ENCODE measurements at regions not wholly inside any gene's neighbourhood (a gene's known extent, or its start where the extent isn't known, plus 50 kb on each side); places are given as distances from the start of the nearest gene placed in this dataset.
"Not testable (repeated sequence)": the region's sequence is repeated elsewhere in the genome, so short reads cannot be mapped to it uniquely, and the experiment has no call there.

GRCh38 chr9:66795723-66796503, 104.6 kb upstream of the ZNF658 start:
- H3K4me1 ChIP-seq (ENCODE audit: control insufficient read depth in 1 of 2, insufficient read depth in 2 of 2, low read length in 2 of 2); H3K4me3 ChIP-seq (ENCODE audit: low read depth, low read length); H3K18ac ChIP-seq (ENCODE audit: low read length); H3K79me1 ChIP-seq (ENCODE audit: low read length); H4K12ac ChIP-seq (ENCODE audit: low read depth, low read length); H2AK5ac ChIP-seq (ENCODE audit: low read length); H3K9me3 ChIP-seq (ENCODE audit: insufficient read depth, low read depth, low read length); H4K91ac ChIP-seq (ENCODE audit: low read depth, low read length); H2BK12ac ChIP-seq (ENCODE audit: low read length); H2BK120ac ChIP-seq (ENCODE audit: insufficient read depth, low read length, poor library complexity); H3K4me2 ChIP-seq (ENCODE audit: low read length); H3K27me3 ChIP-seq (ENCODE audit: insufficient read depth, low read length); H2BK5ac ChIP-seq (ENCODE audit: low read depth, low read length, poor library complexity); H3K79me2 ChIP-seq (ENCODE audit: control insufficient read depth, insufficient read depth, low read length, poor library complexity); H3K36me3 ChIP-seq (ENCODE audit: control insufficient read depth in 1 of 2, insufficient read depth in 2 of 2, low read length in 2 of 2); H2AFZ ChIP-seq (ENCODE audit: insufficient read depth, low read length, poor library complexity); H3K9ac ChIP-seq (ENCODE audit: low read length); H3K27ac ChIP-seq (ENCODE audit: low read depth, low read length); DNase-seq; H3K23ac ChIP-seq (ENCODE audit: low read length); H3K14ac ChIP-seq (ENCODE audit: low read length); H4K8ac ChIP-seq (ENCODE audit: low read depth, low read length); H3K4ac ChIP-seq (ENCODE audit: low read depth, low read length): not testable (repeated sequence)
- WGBS (ENCODE audit: extremely low coverage, insufficient coverage, insufficient read length): no CpG with 5 or more reads among the region's 3 CpGs

GRCh38 chr9:66797905-66798616, 102.5 kb upstream of the ZNF658 start:
- not testable (repeated sequence) for H3K27ac ChIP-seq (ENCODE audit: low read depth, low read length)

GRCh38 chr9:66803619-66804018, 96.9 kb upstream of the ZNF658 start:
- not testable (repeated sequence) for DNase-seq; H3K4me1 ChIP-seq (ENCODE audit: control insufficient read depth in 1 of 2, insufficient read depth in 2 of 2, low read length in 2 of 2); H3K79me2 ChIP-seq (ENCODE audit: control insufficient read depth, insufficient read depth, low read length, poor library complexity)

More at GRCh38 chr9:66797905-66798616, 102.5 kb upstream of the ZNF658 start:
- H4K91ac ChIP-seq (ENCODE audit: low read depth, low read length); H2BK5ac ChIP-seq (ENCODE audit: low read depth, low read length, poor library complexity); H2BK120ac ChIP-seq (ENCODE audit: insufficient read depth, low read length, poor library complexity); H3K79me1 ChIP-seq (ENCODE audit: low read length); H3K18ac ChIP-seq (ENCODE audit: low read length); H3K9ac ChIP-seq (ENCODE audit: low read length); H4K12ac ChIP-seq (ENCODE audit: low read depth, low read length); H3K4me1 ChIP-seq (ENCODE audit: control insufficient read depth in 1 of 2, insufficient read depth in 2 of 2, low read length in 2 of 2); H3K79me2 ChIP-seq (ENCODE audit: control insufficient read depth, insufficient read depth, low read length, poor library complexity); H2AFZ ChIP-seq (ENCODE audit: insufficient read depth, low read length, poor library complexity); H3K23ac ChIP-seq (ENCODE audit: low read length); H3K9me3 ChIP-seq (ENCODE audit: insufficient read depth, low read depth, low read length); H4K8ac ChIP-seq (ENCODE audit: low read depth, low read length); H3K4ac ChIP-seq (ENCODE audit: low read depth, low read length); H3K36me3 ChIP-seq (ENCODE audit: control insufficient read depth in 1 of 2, insufficient read depth in 2 of 2, low read length in 2 of 2); H3K4me3 ChIP-seq (ENCODE audit: low read depth, low read length); DNase-seq; H2AK5ac ChIP-seq (ENCODE audit: low read length); H3K14ac ChIP-seq (ENCODE audit: low read length); H3K4me2 ChIP-seq (ENCODE audit: low read length); H3K27me3 ChIP-seq (ENCODE audit: insufficient read depth, low read length); H2BK12ac ChIP-seq (ENCODE audit: low read length): not testable (repeated sequence)
- no CpG with 5 or more reads among the region's 8 CpGs for WGBS (ENCODE audit: extremely low coverage, insufficient coverage, insufficient read length)

GRCh38 chr9:66810247-66810646, 90.3 kb upstream of the ZNF658 start:
- H3K27me3 ChIP-seq (ENCODE audit: insufficient read depth, low read length); H4K91ac ChIP-seq (ENCODE audit: low read depth, low read length); H3K36me3 ChIP-seq (ENCODE audit: control insufficient read depth in 1 of 2, insufficient read depth in 2 of 2, low read length in 2 of 2); H3K14ac ChIP-seq (ENCODE audit: low read length); H3K9me3 ChIP-seq (ENCODE audit: insufficient read depth, low read depth, low read length); H3K4ac ChIP-seq (ENCODE audit: low read depth, low read length); DNase-seq; H3K27ac ChIP-seq (ENCODE audit: low read depth, low read length); H3K18ac ChIP-seq (ENCODE audit: low read length); H3K4me1 ChIP-seq (ENCODE audit: control insufficient read depth in 1 of 2, insufficient read depth in 2 of 2, low read length in 2 of 2); H2BK120ac ChIP-seq (ENCODE audit: insufficient read depth, low read length, poor library complexity); H3K23ac ChIP-seq (ENCODE audit: low read length); H2AFZ ChIP-seq (ENCODE audit: insufficient read depth, low read length, poor library complexity); H3K9ac ChIP-seq (ENCODE audit: low read length); H3K79me2 ChIP-seq (ENCODE audit: control insufficient read depth, insufficient read depth, low read length, poor library complexity); H2BK5ac ChIP-seq (ENCODE audit: low read depth, low read length, poor library complexity); H3K4me2 ChIP-seq (ENCODE audit: low read length); H4K8ac ChIP-seq (ENCODE audit: low read depth, low read length); H3K4me3 ChIP-seq (ENCODE audit: low read depth, low read length); H2AK5ac ChIP-seq (ENCODE audit: low read length); H3K79me1 ChIP-seq (ENCODE audit: low read length); H4K12ac ChIP-seq (ENCODE audit: low read depth, low read length); H2BK12ac ChIP-seq (ENCODE audit: low read length): not testable (repeated sequence)

More at GRCh38 chr9:66803619-66804018, 96.9 kb upstream of the ZNF658 start:
- H2BK5ac ChIP-seq (ENCODE audit: low read depth, low read length, poor library complexity); H3K9me3 ChIP-seq (ENCODE audit: insufficient read depth, low read depth, low read length); H3K27ac ChIP-seq (ENCODE audit: low read depth, low read length); H4K8ac ChIP-seq (ENCODE audit: low read depth, low read length); H2AK5ac ChIP-seq (ENCODE audit: low read length); H3K9ac ChIP-seq (ENCODE audit: low read length); H3K36me3 ChIP-seq (ENCODE audit: control insufficient read depth in 1 of 2, insufficient read depth in 2 of 2, low read length in 2 of 2); H2BK12ac ChIP-seq (ENCODE audit: low read length); H3K23ac ChIP-seq (ENCODE audit: low read length); H3K18ac ChIP-seq (ENCODE audit: low read length); H3K4me2 ChIP-seq (ENCODE audit: low read length); H4K91ac ChIP-seq (ENCODE audit: low read depth, low read length); H4K12ac ChIP-seq (ENCODE audit: low read depth, low read length); H2AFZ ChIP-seq (ENCODE audit: insufficient read depth, low read length, poor library complexity); H3K79me1 ChIP-seq (ENCODE audit: low read length); H2BK120ac ChIP-seq (ENCODE audit: insufficient read depth, low read length, poor library complexity); H3K4ac ChIP-seq (ENCODE audit: low read depth, low read length); H3K14ac ChIP-seq (ENCODE audit: low read length); H3K27me3 ChIP-seq (ENCODE audit: insufficient read depth, low read length); H3K4me3 ChIP-seq (ENCODE audit: low read depth, low read length): not testable (repeated sequence)
- WGBS (ENCODE audit: extremely low coverage, insufficient coverage, insufficient read length): no CpG with 5 or more reads among the region's 1 CpG

Measured in trophoblast cell (in vitro differentiated cells and primary cell).